Left forelimb (tissue), 1 donor: ENCODE measurements at regions not wholly inside any gene's neighbourhood (a gene's known extent, or its start where the extent isn't known, plus 50 kb on each side); places are given as distances from the start of the nearest gene placed in this dataset.

ENCODE experiments used
- DNase-seq: peaks from one replicate; pipeline ENCODE4 v3.0.0-alpha.2; 2018; ENCODE audit warnings: low spot score

GRCh38 chr4:1511441-1512041, 105.3 kb upstream of the NKX1-1 start:
- no peak for DNase-seq

- no peak for DNase-seq
Measured at GRCh38 chr4:1510931-1511330, 104.7 kb upstream of the NKX1-1 start.

GRCh38 chr4:1509366-1509765, 103.1 kb upstream of the NKX1-1 start:
- DNase-seq: no peak

DNA sequence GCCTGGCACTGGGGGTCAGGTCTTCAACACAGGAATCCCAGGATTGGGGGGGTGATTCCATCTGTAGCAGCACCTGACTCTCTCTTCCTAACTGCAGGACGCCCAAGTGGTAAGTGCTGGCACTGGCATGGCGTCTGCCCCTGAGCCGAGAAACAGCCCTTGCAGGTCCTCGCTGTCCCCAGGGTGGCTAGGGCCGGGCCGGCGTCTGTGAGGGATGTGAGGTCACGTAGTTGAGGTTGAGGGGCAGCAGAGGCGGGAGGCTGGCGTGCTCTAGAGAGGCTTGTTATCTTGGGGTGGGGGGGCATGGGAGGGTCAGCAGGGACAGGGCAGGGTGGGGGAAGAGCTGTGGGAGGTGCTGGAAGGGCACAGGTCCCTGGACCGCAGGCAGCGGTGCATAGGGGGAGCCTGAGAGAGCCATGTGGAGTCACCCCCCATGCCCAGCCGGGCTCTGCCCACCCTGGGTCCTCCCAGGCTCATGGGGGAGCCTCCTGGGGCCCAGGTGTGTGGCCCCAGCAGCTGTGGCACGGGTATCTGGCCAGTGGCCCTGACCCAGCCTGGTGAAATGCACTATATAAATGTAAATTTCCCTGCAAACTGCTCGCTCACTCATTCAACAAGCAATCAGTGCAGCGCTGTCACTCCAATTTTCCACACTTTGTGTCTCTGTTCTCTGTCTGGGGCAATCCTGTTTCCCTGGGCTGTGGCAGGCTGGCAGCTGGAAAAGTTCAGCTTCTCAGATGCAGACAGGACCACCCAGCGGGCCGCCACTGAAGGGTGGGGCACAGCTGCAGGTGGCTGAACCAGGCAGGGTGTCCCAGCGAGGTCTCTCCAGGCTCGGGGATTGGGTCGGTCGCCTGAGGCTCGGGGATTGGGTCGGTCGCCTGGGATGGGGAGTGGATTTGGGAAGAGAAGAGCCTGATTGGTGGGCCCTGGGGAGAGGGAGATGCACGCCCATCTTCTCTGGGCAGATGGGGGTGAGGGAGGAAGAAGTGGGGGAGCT, 102.2 kb upstream of the NKX1-1 start:
- no peak for DNase-seq

DNA sequence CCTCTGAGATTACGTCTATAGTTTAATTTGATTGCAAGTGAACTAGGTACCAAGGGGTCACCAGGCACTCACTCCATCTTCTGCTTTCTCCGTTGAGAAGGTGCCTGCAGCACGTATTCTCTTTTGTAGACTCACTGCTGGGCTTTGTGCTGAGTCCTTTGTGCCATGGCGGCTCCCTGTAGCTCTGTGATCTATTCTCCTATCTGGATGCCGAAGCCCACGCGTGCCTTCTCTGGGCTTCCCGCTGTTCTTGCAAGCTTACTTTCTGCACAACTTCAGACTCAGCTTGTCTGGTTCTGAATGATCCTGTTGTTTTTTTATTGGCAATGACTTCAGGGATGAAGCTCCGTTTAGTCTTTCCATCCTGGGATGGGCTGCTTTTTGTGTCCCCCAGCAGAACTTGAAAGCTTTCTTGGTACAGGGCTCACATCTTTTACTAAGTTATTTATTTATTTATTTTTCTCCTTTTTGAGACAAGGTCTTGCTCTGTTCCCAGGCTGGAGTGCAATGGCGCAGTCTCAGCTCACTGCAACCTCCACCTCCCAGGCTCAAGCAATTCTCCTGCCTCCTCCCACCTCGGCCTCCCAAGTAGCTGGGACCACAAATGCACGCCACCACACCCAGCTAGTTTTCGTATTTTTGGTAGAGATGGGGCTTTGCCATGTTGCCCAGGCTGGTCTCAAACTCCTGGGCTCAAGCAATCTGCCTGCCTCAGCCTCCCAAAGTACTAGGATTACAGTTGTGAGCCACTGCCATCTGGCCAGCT, 100.9 kb upstream of the NKX1-1 start:
- no peak for DNase-seq

GRCh38 chr4:1505511-1506460, 99.5 kb upstream of the NKX1-1 start:
- DNase-seq: peak; percentile 50

- peak; percentile 52 for DNase-seq
Measured at GRCh38 chr4:1504595-1505500, 98.6 kb upstream of the NKX1-1 start.

DNA sequence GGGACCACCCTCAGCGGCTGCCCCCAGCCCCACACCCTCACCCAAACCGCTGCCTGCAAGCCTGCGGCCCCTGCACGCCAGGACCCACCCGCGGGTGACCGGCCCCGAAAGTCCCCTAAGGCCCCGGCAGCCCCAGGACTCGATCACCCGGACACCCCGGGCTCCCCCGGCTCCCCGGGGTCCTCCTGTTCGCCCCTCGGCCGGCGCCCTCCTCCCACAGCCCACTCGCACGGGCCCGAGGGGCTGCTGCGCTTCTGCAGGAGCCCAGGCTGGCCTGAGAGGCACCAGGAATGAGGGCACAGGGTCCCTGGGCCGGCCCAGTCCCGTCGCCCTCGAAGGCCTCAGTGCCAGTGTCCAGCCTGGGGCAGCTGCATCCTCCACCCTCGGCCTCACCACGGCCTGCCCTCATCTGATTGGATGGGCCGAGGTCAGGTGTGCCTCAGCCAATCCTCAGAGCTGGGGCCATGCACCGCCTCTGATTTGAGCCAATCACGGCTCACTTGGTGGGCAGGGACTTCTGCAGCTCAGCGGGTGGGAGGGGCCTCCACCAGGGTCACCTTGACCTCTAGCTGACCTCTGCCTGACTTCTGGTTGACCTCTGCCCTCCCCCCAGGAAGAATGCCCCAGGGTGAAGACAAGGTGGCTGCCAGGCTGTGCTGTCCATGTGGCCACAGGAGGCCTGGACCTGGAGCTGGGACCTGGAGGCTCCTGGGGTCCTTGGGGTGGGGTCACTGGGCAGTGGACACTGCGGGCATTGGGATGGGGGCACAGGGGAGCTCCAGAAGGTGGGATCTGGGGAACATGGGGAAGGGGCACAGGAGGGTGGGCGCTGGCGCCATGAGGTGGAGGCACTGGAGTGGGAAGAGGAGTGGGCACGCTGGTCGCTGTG, 97.6 kb upstream of the NKX1-1 start:
- DNase-seq: peak; percentile 62

DNA sequence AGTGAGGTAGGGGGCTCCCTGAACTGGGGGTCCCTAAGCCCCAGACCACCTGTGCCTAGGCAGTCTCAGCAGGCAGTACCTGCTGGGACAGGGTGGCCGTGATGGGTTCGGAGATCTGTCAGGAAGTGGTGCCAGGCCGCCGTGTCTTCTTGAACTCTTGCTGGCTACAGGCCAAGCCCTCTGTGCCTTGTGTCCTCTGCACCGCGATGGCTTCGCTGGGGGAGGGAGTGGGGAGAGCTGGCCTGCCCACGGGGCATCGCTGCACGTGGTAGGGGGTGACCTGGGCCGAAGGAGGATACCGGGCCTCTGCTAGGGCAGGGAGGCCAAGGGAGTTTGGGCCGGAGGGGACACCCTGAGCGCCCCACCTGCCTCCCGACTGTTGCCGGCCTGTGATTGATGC, 96.7 kb upstream of the NKX1-1 start:
- peak; percentile 26 for DNase-seq

DNA sequence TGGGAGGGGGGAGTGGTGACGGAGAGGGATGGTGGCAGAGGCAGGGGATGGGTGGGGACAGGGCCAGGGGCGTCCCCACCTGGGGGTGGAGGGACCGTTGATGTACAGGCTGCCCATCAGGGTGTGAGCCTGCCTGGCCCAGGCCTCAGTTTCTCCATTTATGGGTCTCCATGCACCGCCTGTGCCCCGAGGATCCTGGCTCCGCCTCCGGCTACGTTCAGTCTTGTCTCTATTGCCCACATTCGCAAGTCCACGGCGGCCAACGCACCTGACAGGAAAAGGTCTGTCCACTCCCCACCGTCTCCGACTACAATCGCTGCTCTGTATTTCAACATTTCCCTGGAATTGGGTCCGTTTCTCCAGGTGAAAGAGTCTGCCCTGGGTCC, 96.3 kb upstream of the NKX1-1 start:
- peak; percentile 61 for DNase-seq

DNA sequence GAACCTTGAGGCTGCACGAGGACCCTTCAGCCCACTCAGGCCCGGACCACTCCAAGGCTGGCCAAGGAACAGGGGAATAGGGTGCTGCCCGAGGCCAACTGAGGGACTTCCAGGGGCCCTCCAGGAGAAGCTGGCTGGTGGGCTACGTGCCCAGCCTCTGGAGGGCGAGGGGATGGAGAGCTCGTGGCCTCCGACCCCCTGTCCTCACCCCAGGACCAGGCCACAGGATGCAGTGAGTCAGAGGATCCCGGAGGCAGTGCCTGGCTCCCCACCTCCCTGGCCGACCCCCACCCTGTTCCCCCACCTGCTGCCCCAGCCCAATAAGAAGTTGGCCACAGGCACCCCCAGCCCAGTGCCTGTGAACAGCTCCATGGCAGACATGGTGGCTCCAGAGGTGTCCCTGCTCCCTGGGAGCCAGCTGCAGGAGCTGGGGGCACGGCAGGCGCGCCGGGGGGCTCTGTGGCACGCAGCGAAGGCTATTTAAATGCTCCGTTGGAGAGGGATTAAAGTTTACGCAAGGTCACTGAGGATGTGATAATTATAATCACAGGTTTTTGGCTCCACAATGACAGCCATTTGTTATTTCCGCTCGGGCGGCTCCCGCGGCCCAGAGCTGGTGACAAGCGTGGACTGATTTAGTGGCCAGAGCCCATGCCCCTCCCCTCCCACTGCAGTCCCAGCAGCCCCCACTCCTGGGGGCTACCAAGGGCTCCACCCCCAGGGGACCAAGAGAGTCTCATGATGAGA, 95.7 kb upstream of the NKX1-1 start:
- DNase-seq: no peak

GRCh38 chr4:1500966-1501753, 94.9 kb upstream of the NKX1-1 start:
- DNase-seq: no peak

- DNase-seq: no peak
Measured at GRCh38 chr4:1500231-1500965, 94.2 kb upstream of the NKX1-1 start.

- no peak for DNase-seq
Measured at GRCh38 chr4:1499465-1499864, 93.2 kb upstream of the NKX1-1 start.

GRCh38 chr4:1497189-1497801, 91.1 kb upstream of the NKX1-1 start:
- DNase-seq: no peak

DNA sequence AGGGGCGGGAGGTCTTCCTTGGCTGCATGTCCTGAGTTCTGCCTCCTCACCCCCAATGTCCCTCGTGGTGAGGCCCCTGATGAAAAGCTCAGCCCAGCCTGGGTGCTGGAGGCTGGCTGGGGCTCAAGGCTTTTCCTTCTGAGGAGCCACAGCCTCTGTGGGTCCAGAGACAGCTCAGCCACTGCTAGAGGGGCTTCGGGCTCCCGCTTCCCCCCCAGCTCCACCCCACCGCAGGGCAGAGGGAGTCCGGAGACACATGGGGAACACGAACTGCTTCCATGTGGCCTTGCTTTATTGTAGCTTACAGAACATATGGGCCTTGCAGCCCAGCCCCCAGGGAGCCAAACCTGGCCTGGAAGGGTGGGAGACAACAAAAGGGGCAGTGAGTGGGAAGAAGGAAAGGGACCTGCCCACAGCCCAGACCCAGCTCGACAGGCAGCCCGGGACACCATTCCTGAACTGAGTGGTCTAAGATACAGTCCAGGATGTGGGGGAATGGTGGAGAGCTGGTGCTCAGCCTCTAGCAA, 89.9 kb upstream of the NKX1-1 start:
- no peak for DNase-seq
